HepG2 (cell line): ENCODE measurements at regions not wholly inside any gene's neighbourhood (a gene's known extent, or its start where the extent isn't known, plus 50 kb on each side); places are given as distances from the start of the nearest gene placed in this dataset.

ENCODE experiments used
- ATAC-seq: fragments of 200-7000 bp; cut with Tn5 transposase; 3 replicates; pipeline ENCODE4 v1.9.1; 2020; ENCODE audit warnings: mild to moderate bottlenecking, moderate library complexity
- BruUV-seq: library from RNA; stranded (reverse); fragments of 400-500 nt; replicated peaks from 2 replicates; lab custom pipeline; 2021; lab: Mats Ljungman, UMichigan
- CTCF ChIA-PET: fragments of 300-600 bp; formaldehyde crosslinking; extraction: SDS; loops from one replicate; lab custom pipeline; 2021; ENCODE audit warnings: low total read pairs, inconsistent platforms, low intra/inter-chr PET ratio; lab: Yijun Ruan, JAX
- POLR2A ChIA-PET: fragments of 350-600 bp; sonication (Branson Sonifier 250); formaldehyde crosslinking; loops from one replicate; lab custom pipeline; 2020; ENCODE audit warnings: antibody characterized with exemption, inconsistent platforms; lab: Yijun Ruan, JAX
- DNase-seq: peaks from one replicate; pipeline ENCODE4 v3.0.0-alpha.2; 2015; ENCODE audit warnings: low spot score
- FAIRE-seq: peaks from 3 replicates; lab custom pipeline; 2011; peaks lifted over from hg19 to GRCh38; lab: Jason Lieb, UNC
- H2AFZ ChIP-seq: one replicate; pipeline ENCODE4 v1.6.1; 2011; ENCODE audit warnings: low read length, inconsistent platforms
- H3K27ac ChIP-seq: fragments of 300-600 bp; 3 replicates; pipeline ENCODE4 v1.8.0; 2011; ENCODE audit warnings: mixed run types, mild to moderate bottlenecking, mixed read lengths, low read length, inconsistent platforms; ENCODE audit not compliant: insufficient read depth; ENCODE audit errors: extremely low read length
- H3K27me3 ChIP-seq, 2 experiments: fragments of 200-600 bp in 1 of 2; 2 replicates in 1 of 2; 3 replicates in 1 of 2; pipeline versions ENCODE4 v1.6.0 to v1.8.0; 2011; ENCODE audit warnings: low read length in 2 of 2, mild to moderate bottlenecking in 2 of 2, moderate library complexity in 2 of 2, inconsistent platforms in 1 of 2; ENCODE audit not compliant: insufficient read depth in 2 of 2, control insufficient read depth in 1 of 2
- H3K36me3 ChIP-seq, 2 experiments: fragments of 200-600 bp in 1 of 2; replicated peaks in 1 of 2; 2 replicates in 1 of 2; 3 replicates in 1 of 2; pipeline versions ENCODE4 v1.5.1 to v1.8.0; 2011; ENCODE audit warnings: low read length in 2 of 2, inconsistent platforms in 1 of 2; ENCODE audit not compliant: insufficient read depth in 2 of 2, control insufficient read depth in 1 of 2
- H3K4me1 ChIP-seq: 2 replicates; pipeline ENCODE4 v1.5.1; 2012; ENCODE audit warnings: low read length, inconsistent platforms; ENCODE audit not compliant: insufficient read depth
- H3K4me2 ChIP-seq: 2 replicates; pipeline ENCODE4 v1.6.0; 2011; ENCODE audit warnings: low read depth, low read length, inconsistent platforms
- H3K4me3 ChIP-seq, 3 experiments: fragments of 200-600 bp in 1 of 3; sonication (generic), shearing (Covaris generic) in 1 of 3; replicated peaks in 1 of 3; 2 replicates each; pipeline ENCODE4 v1.5.1; 2011 to 2016; ENCODE audit warnings: low read length in 3 of 3, inconsistent platforms in 2 of 3, low read depth in 2 of 3, mild to moderate bottlenecking in 2 of 3, control low read depth in 1 of 3, mixed read lengths in 1 of 3; ENCODE audit not compliant: insufficient read depth in 1 of 3
- H3K79me2 ChIP-seq: one replicate; pipeline ENCODE4 v1.6.1; 2011; ENCODE audit warnings: low read length, inconsistent platforms; ENCODE audit not compliant: insufficient read depth
- H3K9ac ChIP-seq: 2 replicates; pipeline ENCODE4 v1.6.0; 2011; ENCODE audit warnings: mild to moderate bottlenecking, low read depth, low read length, inconsistent platforms; ENCODE audit not compliant: insufficient read depth
- H3K9me3 ChIP-seq: 2 replicates; pipeline ENCODE4 v1.5.1; 2012; ENCODE audit warnings: mild to moderate bottlenecking, low read length
- H4K20me1 ChIP-seq: 2 replicates; pipeline ENCODE4 v1.6.0; 2011; ENCODE audit warnings: inconsistent platforms, mild to moderate bottlenecking, low read length, moderate library complexity; ENCODE audit not compliant: insufficient read depth
- CC2D1A ChIP-seq: sonication (generic); formaldehyde crosslinking; IDR thresholded peaks from 2 replicates; pipeline ENCODE4 v1.8.1; 2023; ENCODE audit warnings: mild to moderate bottlenecking, missing genetic modification reagents
- FOXP1 ChIP-seq, 2 experiments: fragments of 450-650 bp in 1 of 2; IDR thresholded peaks; 2 replicates each; pipeline ENCODE4 v1.6.1; 2017 to 2018; ENCODE audit warnings: antibody characterized with exemption in 1 of 2
- ISX ChIP-seq: sonication (generic); formaldehyde crosslinking; conservative IDR thresholded peaks from 2 replicates; pipeline ENCODE4 v1.5.0; 2020; ENCODE audit warnings: missing genetic modification reagents
- MEF2D ChIP-seq: sonication (generic); formaldehyde crosslinking; IDR thresholded peaks from 2 replicates; pipeline ENCODE4 v1.5.1; 2020; ENCODE audit warnings: mild to moderate bottlenecking, missing genetic modification reagents
- PAF1 ChIP-seq: IDR thresholded peaks from 2 replicates; pipeline ENCODE4 v1.6.1; 2016; ENCODE audit warnings: missing genetic modification reagents, missing compliant biosample characterization
- PHF21A ChIP-seq: sonication (generic); formaldehyde crosslinking; IDR thresholded peaks from 2 replicates; pipeline ENCODE4 v1.5.0; 2020; ENCODE audit warnings: mild to moderate bottlenecking, missing genetic modification reagents
- SAFB2 ChIP-seq: sonication (generic); formaldehyde crosslinking; IDR thresholded peaks from 2 replicates; pipeline ENCODE4 v1.5.1; 2020; ENCODE audit warnings: missing genetic modification reagents, low read depth, mild to moderate bottlenecking, borderline replicate concordance
- SP2 ChIP-seq: sonication (generic); formaldehyde crosslinking; IDR thresholded peaks from 2 replicates; pipeline ENCODE4 v1.5.1; 2020; ENCODE audit warnings: mild to moderate bottlenecking, missing genetic modification reagents
- TCF7L2 ChIP-seq: IDR thresholded peaks from 2 replicates; pipeline ENCODE4 v1.6.1; 2011; ENCODE audit warnings: mild to moderate bottlenecking, low read depth, low read length, moderate library complexity
- ZNF205 ChIP-seq: IDR thresholded peaks from 2 replicates; pipeline ENCODE4 v1.6.1; 2018; ENCODE audit warnings: missing biosample characterization, missing genetic modification reagents
- ZNF350 ChIP-seq: sonication (generic); formaldehyde crosslinking; IDR thresholded peaks from 2 replicates; pipeline ENCODE4 v1.4.0; 2020; ENCODE audit warnings: mild to moderate bottlenecking, low read depth, missing genetic modification reagents, borderline replicate concordance
- ZNF552 ChIP-seq: sonication (generic); formaldehyde crosslinking; IDR thresholded peaks from 2 replicates; pipeline ENCODE4 v1.9.0; 2022; ENCODE audit warnings: missing genetic modification reagents, mild to moderate bottlenecking, borderline replicate concordance
- ZNF563 ChIP-seq: sonication (generic); formaldehyde crosslinking; IDR thresholded peaks from 2 replicates; pipeline ENCODE4 v1.8.0; 2022; ENCODE audit warnings: mild to moderate bottlenecking, moderate library complexity, missing genetic modification reagents
- ZSCAN12 ChIP-seq: sonication (generic); formaldehyde crosslinking; IDR thresholded peaks from 2 replicates; pipeline ENCODE4 v1.9.0; 2021; ENCODE audit warnings: mild to moderate bottlenecking, missing genetic modification reagents
- WGBS: methylation state at CpG from one replicate; pipeline ENCODE4 v1.1.6; 2017; ENCODE audit warnings: low lambda C conversion rate; 5-methylcytosine and 5-hydroxymethylcytosine counted together
- in situ Hi-C: cut with HindIII; loops from 2 replicates; pipeline ENCODE4 v1.10.0; 2017; ENCODE audit warnings: low pct_unique_long_range_greater_than_20kb; ENCODE audit not compliant: extremely low pct_ligation_motif_present
- intact Hi-C: fragments of 100-400 bp; cut with micrococcal nuclease; formaldehyde crosslinking; loops from one replicate; pipeline ENCODE4 v1.10.0; 2022; ENCODE audit not compliant: unreplicated experiment
- TF ChIP-seq, protein P1 (sequence below): sonication (generic); formaldehyde crosslinking; IDR thresholded peaks from 2 replicates; pipeline ENCODE4 v1.4.0; 2020; ENCODE audit warnings: mild to moderate bottlenecking, missing genetic modification reagents
- TF ChIP-seq, protein P2 (sequence below): sonication (generic); formaldehyde crosslinking; IDR thresholded peaks from 2 replicates; pipeline ENCODE4 v1.4.0; 2020; ENCODE audit warnings: missing genetic modification reagents, borderline replicate concordance

DNA sequence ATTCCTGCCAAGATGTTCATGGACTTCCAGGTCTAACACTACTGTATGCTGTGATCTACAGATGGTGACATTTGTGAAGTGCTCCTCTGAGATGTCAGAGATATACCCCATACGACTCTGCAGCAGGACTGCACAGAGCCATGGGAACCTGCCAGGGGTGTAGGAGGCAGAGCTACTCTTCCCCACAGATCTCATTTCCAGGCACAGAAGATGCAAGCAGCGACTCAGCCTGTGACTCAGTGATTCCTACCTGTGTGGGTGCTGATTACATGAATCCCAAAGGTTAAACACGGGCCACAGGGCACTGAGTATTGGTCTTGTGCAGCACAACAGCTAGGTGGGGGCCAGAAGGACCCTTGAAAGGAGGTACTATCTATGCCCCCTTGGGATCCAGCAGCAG is 137.0 kb upstream of the SOX9 start:
- FAIRE-seq (no peak), DNase-seq (no peak), ATAC-seq (no peak)
- in situ Hi-C loops (no loop called here), intact Hi-C loops (no loop called here)
- BruUV-seq, result no TSS peak
- POLR2A ChIA-PET, result no interaction called here
- Histone ChIP-seq H2AFZ (no peak overlapping the region), H3K36me3 (no peaks in the 10 kb centered on the region), H3K27ac (no peak overlapping the region), H3K27me3 (no peaks in the 10 kb centered on the region; a peak in 1 of 5 replicates), H3K79me2 (no peaks in the 10 kb centered on the region), H3K9ac (no peak overlapping the region), H3K4me3 (no peak overlapping the region), H4K20me1 (no peaks in the 10 kb centered on the region), H3K4me2 (no peak overlapping the region), H3K4me1 (no peaks in the 10 kb centered on the region), H3K9me3 (no peaks in the 10 kb centered on the region)
- CTCF ChIA-PET, result no interaction called here
- no peak for TF ChIP-seq ZNF205 (CRISPR knock-in tag)
- no peak for TF ChIP-seq SAFB2 (CRISPR knock-in tag)
- no peak for TF ChIP-seq ZSCAN12 (CRISPR knock-in tag)
- TF ChIP-seq TCF7L2, result no peak
- no peak for TF ChIP-seq PAF1 (CRISPR knock-in tag)
- no peak for TF ChIP-seq ZNF350 (CRISPR knock-in tag)
- TF ChIP-seq MEF2D (CRISPR knock-in tag), result no peak
- TF ChIP-seq ZNF563 (CRISPR knock-in tag), result no peak
- no peak for TF ChIP-seq PHF21A
- no peak for TF ChIP-seq CC2D1A (CRISPR knock-in tag)
- TF ChIP-seq FOXP1 (IDR thresholded peaks at IDR 0.05), result no peak
- TF ChIP-seq FOXP1 (CRISPR knock-in tag; IDR thresholded peaks at IDR 0.05), result no peak
- no peak for TF ChIP-seq ISX
- no peak for TF ChIP-seq ZNF552 (CRISPR knock-in tag)
- no peak for TF ChIP-seq SP2
- TF ChIP-seq, protein P1, sequence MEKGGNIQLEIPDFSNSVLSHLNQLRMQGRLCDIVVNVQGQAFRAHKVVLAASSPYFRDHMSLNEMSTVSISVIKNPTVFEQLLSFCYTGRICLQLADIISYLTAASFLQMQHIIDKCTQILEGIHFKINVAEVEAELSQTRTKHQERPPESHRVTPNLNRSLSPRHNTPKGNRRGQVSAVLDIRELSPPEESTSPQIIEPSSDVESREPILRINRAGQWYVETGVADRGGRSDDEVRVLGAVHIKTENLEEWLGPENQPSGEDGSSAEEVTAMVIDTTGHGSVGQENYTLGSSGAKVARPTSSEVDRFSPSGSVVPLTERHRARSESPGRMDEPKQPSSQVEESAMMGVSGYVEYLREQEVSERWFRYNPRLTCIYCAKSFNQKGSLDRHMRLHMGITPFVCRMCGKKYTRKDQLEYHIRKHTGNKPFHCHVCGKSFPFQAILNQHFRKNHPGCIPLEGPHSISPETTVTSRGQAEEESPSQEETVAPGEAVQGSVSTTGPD (CRISPR knock-in tag), result no peak
- TF ChIP-seq, protein P2, sequence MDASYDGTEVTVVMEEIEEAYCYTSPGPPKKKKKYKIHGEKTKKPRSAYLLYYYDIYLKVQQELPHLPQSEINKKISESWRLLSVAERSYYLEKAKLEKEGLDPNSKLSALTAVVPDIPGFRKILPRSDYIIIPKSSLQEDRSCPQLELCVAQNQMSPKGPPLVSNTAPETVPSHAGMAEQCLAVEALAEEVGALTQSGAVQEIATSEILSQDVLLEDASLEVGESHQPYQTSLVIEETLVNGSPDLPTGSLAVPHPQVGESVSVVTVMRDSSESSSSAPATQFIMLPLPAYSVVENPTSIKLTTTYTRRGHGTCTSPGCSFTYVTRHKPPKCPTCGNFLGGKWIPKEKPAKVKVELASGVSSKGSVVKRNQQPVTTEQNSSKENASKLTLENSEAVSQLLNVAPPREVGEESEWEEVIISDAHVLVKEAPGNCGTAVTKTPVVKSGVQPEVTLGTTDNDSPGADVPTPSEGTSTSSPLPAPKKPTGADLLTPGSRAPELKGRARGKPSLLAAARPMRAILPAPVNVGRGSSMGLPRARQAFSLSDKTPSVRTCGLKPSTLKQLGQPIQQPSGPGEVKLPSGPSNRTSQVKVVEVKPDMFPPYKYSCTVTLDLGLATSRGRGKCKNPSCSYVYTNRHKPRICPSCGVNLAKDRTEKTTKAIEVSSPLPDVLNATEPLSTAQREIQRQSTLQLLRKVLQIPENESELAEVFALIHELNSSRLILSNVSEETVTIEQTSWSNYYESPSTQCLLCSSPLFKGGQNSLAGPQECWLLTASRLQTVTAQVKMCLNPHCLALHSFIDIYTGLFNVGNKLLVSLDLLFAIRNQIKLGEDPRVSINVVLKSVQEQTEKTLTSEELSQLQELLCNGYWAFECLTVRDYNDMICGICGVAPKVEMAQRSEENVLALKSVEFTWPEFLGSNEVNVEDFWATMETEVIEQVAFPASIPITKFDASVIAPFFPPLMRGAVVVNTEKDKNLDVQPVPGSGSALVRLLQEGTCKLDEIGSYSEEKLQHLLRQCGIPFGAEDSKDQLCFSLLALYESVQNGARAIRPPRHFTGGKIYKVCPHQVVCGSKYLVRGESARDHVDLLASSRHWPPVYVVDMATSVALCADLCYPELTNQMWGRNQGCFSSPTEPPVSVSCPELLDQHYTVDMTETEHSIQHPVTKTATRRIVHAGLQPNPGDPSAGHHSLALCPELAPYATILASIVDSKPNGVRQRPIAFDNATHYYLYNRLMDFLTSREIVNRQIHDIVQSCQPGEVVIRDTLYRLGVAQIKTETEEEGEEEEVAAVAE (CRISPR knock-in tag), result no peak
- 0% methylated on average over 3 of the region's 3 CpGs for WGBS
